Fibroblast of lung (primary cell): ENCODE measurements at regions not wholly inside any gene's neighbourhood (a gene's known extent, or its start where the extent isn't known, plus 50 kb on each side); places are given as distances from the start of the nearest gene placed in this dataset.

Source experiments
- CTCF ChIP-seq, 2 donors: IDR thresholded peaks in 1 of 2; conservative IDR thresholded peaks in 1 of 2; 1 replicate in 1 of 2; 2 replicates in 1 of 2; pipeline ENCODE4 v1.5.1; 2011 to 2012; ENCODE audit warnings: low read length in 2 of 2, control low read depth in 1 of 2, inconsistent platforms in 1 of 2, low read depth in 1 of 2, mild to moderate bottlenecking in 1 of 2
- EZH2 ChIP-seq: IDR thresholded peaks from 2 replicates; pipeline ENCODE4 v1.5.1; 2012; ENCODE audit warnings: low read length, control low read depth, mild to moderate bottlenecking; ENCODE audit errors: missing control alignments

GRCh38 chr4:133714211-133714610 is 487.4 kb downstream of the PABPC4L start:
- TF ChIP-seq CTCF (conservative IDR thresholded peaks at IDR 0.05 in 1 of 2, IDR thresholded peaks at IDR 0.05 in 1 of 2; ENCODE audit: low read depth in 1 of 2, low read length in 2 of 2) (no peak), EZH2 (no peak)
